WI38 (cell line): ENCODE measurements at regions not wholly inside any gene's neighbourhood (a gene's known extent, or its start where the extent isn't known, plus 50 kb on each side); places are given as distances from the start of the nearest gene placed in this dataset.

ENCODE experiments used
- H3K4me3 ChIP-seq: 2 replicates; pipeline ENCODE4 v1.5.1; 2011; ENCODE audit warnings: low read depth, mild to moderate bottlenecking, control low read depth, low read length
- CTCF ChIP-seq: IDR thresholded peaks from 2 replicates; pipeline ENCODE4 v1.5.1; 2012; ENCODE audit warnings: low read depth, mild to moderate bottlenecking, control low read depth, low read length

GRCh38 chr1:239505094-239505493 is 118.7 kb downstream of the CHRM3 start:
- no peak for TF ChIP-seq CTCF
- no peak overlapping the region for H3K4me3 ChIP-seq

GRCh38 chr1:239507826-239508225 is 121.5 kb downstream of the CHRM3 start:
- H3K4me3 ChIP-seq: no peak overlapping the region
- TF ChIP-seq CTCF: no peak

GRCh38 chr1:239511875-239512274 is 125.5 kb downstream of the CHRM3 start:
- H3K4me3 ChIP-seq: no peak overlapping the region
- no peak for TF ChIP-seq CTCF

GRCh38 chr1:239516579-239516978 is 130.2 kb downstream of the CHRM3 start:
- no peak overlapping the region for H3K4me3 ChIP-seq
- TF ChIP-seq CTCF: no peak

GRCh38 chr1:239526391-239526790 is 140.0 kb downstream of the CHRM3 start:
- TF ChIP-seq CTCF: no peak
- H3K4me3 ChIP-seq: no peak overlapping the region

GRCh38 chr1:239527051-239527693 is 140.8 kb downstream of the CHRM3 start:
- H3K4me3 ChIP-seq: no peak overlapping the region
- TF ChIP-seq CTCF: no peak

- no peak overlapping the region for H3K4me3 ChIP-seq
- TF ChIP-seq CTCF: no peak
These were observed 149.9 kb downstream of the CHRM3 start for GRCh38 chr1:239536165-239536849.
